NCI-H345 treated with DMSO at 0.1 percent for 48 hours (cell line): ENCODE measurements at regions not wholly inside any gene's neighbourhood (a gene's known extent, or its start where the extent isn't known, plus 50 kb on each side); places are given as distances from the start of the nearest gene placed in this dataset.
"Not testable (repeated sequence)": the region's sequence is repeated elsewhere in the genome, so short reads cannot be mapped to it uniquely, and the experiment has no call there.

ENCODE experiments used
- DNase-seq: peaks from one replicate; lab custom pipeline; 2025; ENCODE audit not compliant: unreplicated experiment; lab: John Stamatoyannopoulos, UW

GRCh38 chr7:101679653-101680173, 50.6 kb upstream of the MYL10 start:
- not testable (repeated sequence) for DNase-seq

GRCh38 chr7:101680406-101681145, 51.5 kb upstream of the MYL10 start:
- DNase-seq = no peak

GRCh38 chr7:101681170-101682007, 52.3 kb upstream of the MYL10 start:
- no peak for DNase-seq

GRCh38 chr7:101684983-101685330, 55.9 kb upstream of the MYL10 start:
- no peak for DNase-seq

GRCh38 chr7:101686030-101686429, 56.9 kb upstream of the MYL10 start:
- DNase-seq = no peak

GRCh38 chr7:101687081-101687480, 58.0 kb upstream of the MYL10 start:
- no peak for DNase-seq

GRCh38 chr7:101687791-101688182, 58.7 kb upstream of the MYL10 start:
- DNase-seq = no peak

GRCh38 chr7:101688183-101688831, 59.2 kb upstream of the MYL10 start:
- peak; percentile 34 for DNase-seq

GRCh38 chr7:101688995-101689907, 60.2 kb upstream of the MYL10 start:
- no peak for DNase-seq

GRCh38 chr7:101690061-101690460, 61.0 kb upstream of the MYL10 start:
- no peak for DNase-seq

GRCh38 chr7:101691822-101692384, 62.8 kb upstream of the MYL10 start:
- no peak for DNase-seq

- no peak for DNase-seq
Measured at GRCh38 chr7:101693498-101694091, 64.5 kb upstream of the MYL10 start.

- no peak for DNase-seq
Measured at GRCh38 chr7:101698964-101699363, 69.9 kb upstream of the MYL10 start.

GRCh38 chr7:101699399-101699798, 70.3 kb upstream of the MYL10 start:
- DNase-seq = no peak

- DNase-seq = no peak
Measured at GRCh38 chr7:101699881-101700823, 71.1 kb upstream of the MYL10 start.

- no peak for DNase-seq
Measured at GRCh38 chr7:101701153-101701794, 72.2 kb upstream of the MYL10 start.

GRCh38 chr7:101702362-101702850, 73.3 kb upstream of the MYL10 start:
- no peak for DNase-seq

- DNase-seq = no peak
Measured at GRCh38 chr7:101705331-101705730, 76.2 kb upstream of the MYL10 start.
